ENCODE measurements at regions not wholly inside any gene's neighbourhood (a gene's known extent, or its start where the extent isn't known, plus 50 kb on each side); places are given as distances from the start of the nearest gene placed in this dataset.

GRCh38 chr2:123695426-123695825 is 329.7 kb upstream of the CNTNAP5 start:
- TF ChIP-seq CTCF (IDR thresholded peaks at IDR 0.05; ENCODE audit: insufficient read depth, low read depth, low read length) (no peak), EZH2 (IDR thresholded peaks at IDR 0.05; ENCODE audit: insufficient read depth, low read length) (no peak)
